ENCODE measurements at regions not wholly inside any gene's neighbourhood (a gene's known extent, or its start where the extent isn't known, plus 50 kb on each side); places are given as distances from the start of the nearest gene placed in this dataset.

DNA sequence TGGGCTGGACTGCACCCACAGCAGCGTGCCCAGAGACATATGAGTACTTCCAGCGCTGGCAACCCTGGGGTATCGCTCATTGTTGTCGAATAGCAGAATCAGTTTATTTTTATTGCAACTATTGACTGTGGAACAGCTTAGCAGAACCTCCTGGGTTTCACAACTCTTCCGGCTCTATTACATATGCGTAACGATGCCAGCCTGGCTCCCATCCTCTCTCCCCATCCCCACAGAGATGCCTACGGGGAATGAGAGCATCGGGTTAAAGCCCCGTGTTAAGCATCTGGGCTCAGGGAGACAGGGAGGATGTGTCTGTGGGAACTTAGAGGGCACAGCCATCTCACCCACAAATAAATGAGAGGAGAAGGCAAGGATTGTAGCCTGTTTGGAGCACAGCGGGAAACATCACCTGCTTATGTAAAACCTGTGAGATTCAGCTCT, 76.6 kb upstream of the DLG1 start:
- peaks cover 26% of the 10 kb centered on the region for H3K4me1 ChIP-seq (ENCODE audit: insufficient read depth)
- no peaks in the 10 kb centered on the region for H3K27me3 ChIP-seq
- no peaks in the 10 kb centered on the region for H3K9me2 ChIP-seq (replicated peaks; ENCODE audit: insufficient read depth)
- H3K4me2 ChIP-seq: no peak overlapping the region
- no peak overlapping the region for H2AFZ ChIP-seq
- H4K20me1 ChIP-seq (ENCODE audit: insufficient read depth, poor library complexity, severe bottlenecking): no peaks in the 10 kb centered on the region
- H3K4me3 ChIP-seq: no peak overlapping the region
- H3K27ac ChIP-seq: no peak overlapping the region
- no peak for DNase-seq (ENCODE audit: low spot score)
- no peak for TF ChIP-seq EZH2phosphoT487 (IDR thresholded peaks at IDR 0.05; ENCODE audit: low read depth, severe bottlenecking, unreplicated experiment)
- no peak for TF ChIP-seq EZH2 (IDR thresholded peaks at IDR 0.05; ENCODE audit: borderline replicate concordance)
- TF ChIP-seq, protein P1, sequence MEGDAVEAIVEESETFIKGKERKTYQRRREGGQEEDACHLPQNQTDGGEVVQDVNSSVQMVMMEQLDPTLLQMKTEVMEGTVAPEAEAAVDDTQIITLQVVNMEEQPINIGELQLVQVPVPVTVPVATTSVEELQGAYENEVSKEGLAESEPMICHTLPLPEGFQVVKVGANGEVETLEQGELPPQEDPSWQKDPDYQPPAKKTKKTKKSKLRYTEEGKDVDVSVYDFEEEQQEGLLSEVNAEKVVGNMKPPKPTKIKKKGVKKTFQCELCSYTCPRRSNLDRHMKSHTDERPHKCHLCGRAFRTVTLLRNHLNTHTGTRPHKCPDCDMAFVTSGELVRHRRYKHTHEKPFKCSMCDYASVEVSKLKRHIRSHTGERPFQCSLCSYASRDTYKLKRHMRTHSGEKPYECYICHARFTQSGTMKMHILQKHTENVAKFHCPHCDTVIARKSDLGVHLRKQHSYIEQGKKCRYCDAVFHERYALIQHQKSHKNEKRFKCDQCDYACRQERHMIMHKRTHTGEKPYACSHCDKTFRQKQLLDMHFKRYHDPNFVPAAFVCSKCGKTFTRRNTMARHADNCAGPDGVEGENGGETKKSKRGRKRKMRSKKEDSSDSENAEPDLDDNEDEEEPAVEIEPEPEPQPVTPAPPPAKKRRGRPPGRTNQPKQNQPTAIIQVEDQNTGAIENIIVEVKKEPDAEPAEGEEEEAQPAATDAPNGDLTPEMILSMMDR (IDR thresholded peaks at IDR 0.05; ENCODE audit: poor library complexity): no peak
- no peaks in the 10 kb centered on the region for H3K36me3 ChIP-seq (replicated peaks; ENCODE audit: insufficient read depth, low read depth)
- H3K9me3 ChIP-seq (ENCODE audit: low read depth): no peaks in the 10 kb centered on the region
- no peaks in the 10 kb centered on the region for H3K79me2 ChIP-seq
- WGBS (ENCODE audit: low lambda C conversion rate, missing lambda C conversion rate): 86% methylated on average over 11 of the region's 11 CpGs

DNA sequence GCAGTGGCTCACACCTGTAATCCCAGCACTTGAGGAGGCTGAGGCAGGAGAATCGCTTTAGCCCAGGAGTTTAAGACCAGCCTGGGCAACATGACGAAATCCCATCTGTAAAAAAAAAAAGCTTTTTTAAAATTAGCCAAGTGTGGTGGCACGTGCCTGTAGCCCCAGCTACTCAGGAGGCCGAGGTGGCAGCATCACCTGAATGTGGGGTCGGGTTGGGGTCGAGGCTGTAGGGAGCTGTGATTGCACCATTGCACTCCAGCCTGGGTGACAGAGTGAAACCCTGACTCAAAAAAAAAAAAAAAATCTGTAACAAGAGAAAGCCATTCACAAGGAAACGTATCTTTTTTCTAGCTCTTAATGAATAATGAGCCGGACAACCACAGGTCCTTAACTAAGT, 74.7 kb upstream of the DLG1 start:
- Histone ChIP-seq H3K36me3 (replicated peaks; ENCODE audit: insufficient read depth, low read depth) (no peaks in the 10 kb centered on the region), H3K4me1 (ENCODE audit: insufficient read depth) (peaks cover 28% of the 10 kb centered on the region), H2AFZ (no peak overlapping the region), H3K27ac (peak overlapping the region; percentile 84), H3K79me2 (no peaks in the 10 kb centered on the region), H3K4me3 (no peak overlapping the region), H3K27me3 (no peaks in the 10 kb centered on the region), H3K4me2 (no peak overlapping the region), H3K9me2 (replicated peaks; ENCODE audit: insufficient read depth) (no peaks in the 10 kb centered on the region), H3K9me3 (ENCODE audit: low read depth) (no peaks in the 10 kb centered on the region), H4K20me1 (ENCODE audit: insufficient read depth, poor library complexity, severe bottlenecking) (no peaks in the 10 kb centered on the region)
- TF ChIP-seq, protein P1 (IDR thresholded peaks at IDR 0.05; ENCODE audit: poor library complexity): no peak
- TF ChIP-seq EZH2phosphoT487 (IDR thresholded peaks at IDR 0.05; ENCODE audit: low read depth, severe bottlenecking, unreplicated experiment): no peak
- no peak for TF ChIP-seq EZH2 (IDR thresholded peaks at IDR 0.05; ENCODE audit: borderline replicate concordance)
- DNase-seq (ENCODE audit: low spot score): no peak
- WGBS (ENCODE audit: low lambda C conversion rate, missing lambda C conversion rate): 88% methylated on average over 8 of the region's 8 CpGs

DNA sequence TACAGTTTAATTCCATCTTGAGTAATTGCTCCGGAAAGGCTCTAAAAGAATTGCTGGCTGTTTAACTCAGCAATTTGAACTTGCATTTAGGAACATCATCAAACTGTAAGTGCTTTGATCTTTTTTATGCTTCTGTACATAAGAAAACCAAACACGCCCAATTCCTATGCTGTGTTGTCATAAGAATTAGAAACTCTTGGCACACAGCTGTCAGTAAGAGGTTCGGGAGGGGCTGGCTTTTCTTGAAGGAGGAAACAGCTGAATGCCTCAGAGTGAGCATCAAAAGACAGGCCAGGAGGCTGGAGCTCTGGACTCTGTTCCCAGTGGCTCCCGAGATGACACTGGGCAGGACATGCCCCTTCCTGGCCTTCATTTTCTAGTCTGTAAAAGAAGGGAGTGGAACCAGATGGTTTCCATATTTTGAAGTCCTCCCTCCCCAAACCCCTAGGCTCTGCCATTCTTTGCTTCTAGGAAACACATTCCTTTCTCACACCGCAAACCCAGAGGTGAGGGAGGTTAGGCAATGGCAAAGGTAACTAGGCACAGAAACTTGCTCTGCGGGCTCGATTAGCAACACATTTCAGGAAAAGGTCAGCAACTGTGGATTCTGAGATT, 73.7 kb upstream of the DLG1 start:
- Histone ChIP-seq H3K4me1 (ENCODE audit: insufficient read depth) (peaks cover 30% of the 10 kb centered on the region), H3K27me3 (no peaks in the 10 kb centered on the region), H4K20me1 (ENCODE audit: insufficient read depth, poor library complexity, severe bottlenecking) (no peaks in the 10 kb centered on the region), H3K9me3 (ENCODE audit: low read depth) (no peaks in the 10 kb centered on the region), H3K9me2 (replicated peaks; ENCODE audit: insufficient read depth) (no peaks in the 10 kb centered on the region), H3K36me3 (replicated peaks; ENCODE audit: insufficient read depth, low read depth) (no peaks in the 10 kb centered on the region), H3K27ac (peak overlapping the region; percentile 84), H2AFZ (no peak overlapping the region), H3K4me3 (no peak overlapping the region), H3K79me2 (no peaks in the 10 kb centered on the region), H3K4me2 (peak overlapping the region; percentile 32)
- TF ChIP-seq EZH2phosphoT487 (IDR thresholded peaks at IDR 0.05; ENCODE audit: low read depth, severe bottlenecking, unreplicated experiment): no peak
- TF ChIP-seq, protein P1 (IDR thresholded peaks at IDR 0.05; ENCODE audit: poor library complexity): no peak
- no peak for TF ChIP-seq EZH2 (IDR thresholded peaks at IDR 0.05; ENCODE audit: borderline replicate concordance)
- WGBS (ENCODE audit: low lambda C conversion rate, missing lambda C conversion rate): 12% methylated on average over 7 of the region's 7 CpGs
- DNase-seq (ENCODE audit: low spot score): peak; percentile 88

Data from hepatocyte (in vitro differentiated cells).